Ectodermal cell (in vitro differentiated cells): ENCODE measurements at regions not wholly inside any gene's neighbourhood (a gene's known extent, or its start where the extent isn't known, plus 50 kb on each side); places are given as distances from the start of the nearest gene placed in this dataset.

Experiments used
- H3K27ac ChIP-seq: 2 replicates; pipeline ENCODE4 v1.7.0; 2013; ENCODE audit warnings: mild to moderate bottlenecking, low read depth, low read length; ENCODE audit not compliant: insufficient read depth, poor library complexity, severe bottlenecking
- H3K27me3 ChIP-seq: 2 replicates; pipeline ENCODE4 v1.7.0; 2013; ENCODE audit warnings: mild to moderate bottlenecking, low read length; ENCODE audit not compliant: insufficient read depth, control insufficient read depth, poor library complexity, severe bottlenecking
- H3K36me3 ChIP-seq: one replicate; pipeline ENCODE4 v1.7.0; 2013; ENCODE audit warnings: low read length; ENCODE audit not compliant: control insufficient read depth, insufficient read depth
- H3K4me1 ChIP-seq: one replicate; pipeline ENCODE4 v1.7.0; 2013; ENCODE audit warnings: low read length; ENCODE audit not compliant: control insufficient read depth, insufficient read depth
- H3K4me3 ChIP-seq: 2 replicates; pipeline ENCODE4 v1.7.0; 2013; ENCODE audit warnings: low read depth, low read length, control low read depth; ENCODE audit not compliant: insufficient read depth
- H3K9me3 ChIP-seq: 2 replicates; pipeline ENCODE4 v1.7.0; 2013; ENCODE audit warnings: mild to moderate bottlenecking, low read length, moderate library complexity; ENCODE audit not compliant: control insufficient read depth
- WGBS, 2 experiments: methylation state at CpG; one replicate each; pipeline ENCODE4 v1.1.7; 2013; ENCODE audit warnings: missing lambda C conversion rate in 2 of 2; 5-methylcytosine and 5-hydroxymethylcytosine counted together

DNA sequence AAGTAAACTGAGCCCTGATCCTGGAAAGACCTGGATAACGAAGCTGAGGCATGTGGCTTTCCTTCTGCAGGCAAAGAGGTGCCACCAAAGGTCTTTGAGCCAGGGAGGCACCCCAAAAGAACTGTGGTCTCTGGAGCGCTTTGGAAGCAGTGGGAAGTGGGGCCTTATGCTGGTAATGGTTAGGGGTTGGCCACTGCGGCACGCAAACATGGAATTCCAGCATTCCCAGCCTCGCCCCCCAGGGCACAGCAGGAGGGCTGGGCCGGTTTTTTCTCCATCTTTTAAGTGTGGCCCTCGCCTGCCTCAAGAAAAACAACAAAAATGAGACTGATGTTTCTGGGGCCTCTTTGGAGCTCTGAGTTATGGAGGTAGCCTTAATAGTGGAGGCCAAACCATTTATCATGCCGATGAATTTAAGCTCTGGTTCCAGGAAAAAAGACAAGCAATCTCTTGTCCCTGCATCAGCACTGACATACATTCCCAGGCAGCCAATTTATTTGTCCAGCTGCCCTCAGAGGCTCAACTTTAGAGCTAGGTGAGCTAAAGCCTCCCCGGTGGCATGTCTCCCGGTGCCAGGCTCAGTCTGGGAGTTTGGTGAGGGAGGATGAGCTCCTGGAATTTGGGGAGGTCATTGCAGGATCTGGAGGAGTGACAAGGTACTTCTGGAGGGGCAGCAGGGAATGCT is 109.0 kb downstream of the TLE3 start:
- Histone ChIP-seq H3K4me3 (no peak overlapping the region), H3K27me3 (no peaks in the 10 kb centered on the region), H3K9me3 (no peaks in the 10 kb centered on the region), H3K36me3 (no peaks in the 10 kb centered on the region), H3K4me1 (peaks cover 25% of the 10 kb centered on the region), H3K27ac (no peak overlapping the region)
- WGBS, 2 experiments, result 73 to 79% methylated on average over 10 of the region's 10 CpGs

DNA sequence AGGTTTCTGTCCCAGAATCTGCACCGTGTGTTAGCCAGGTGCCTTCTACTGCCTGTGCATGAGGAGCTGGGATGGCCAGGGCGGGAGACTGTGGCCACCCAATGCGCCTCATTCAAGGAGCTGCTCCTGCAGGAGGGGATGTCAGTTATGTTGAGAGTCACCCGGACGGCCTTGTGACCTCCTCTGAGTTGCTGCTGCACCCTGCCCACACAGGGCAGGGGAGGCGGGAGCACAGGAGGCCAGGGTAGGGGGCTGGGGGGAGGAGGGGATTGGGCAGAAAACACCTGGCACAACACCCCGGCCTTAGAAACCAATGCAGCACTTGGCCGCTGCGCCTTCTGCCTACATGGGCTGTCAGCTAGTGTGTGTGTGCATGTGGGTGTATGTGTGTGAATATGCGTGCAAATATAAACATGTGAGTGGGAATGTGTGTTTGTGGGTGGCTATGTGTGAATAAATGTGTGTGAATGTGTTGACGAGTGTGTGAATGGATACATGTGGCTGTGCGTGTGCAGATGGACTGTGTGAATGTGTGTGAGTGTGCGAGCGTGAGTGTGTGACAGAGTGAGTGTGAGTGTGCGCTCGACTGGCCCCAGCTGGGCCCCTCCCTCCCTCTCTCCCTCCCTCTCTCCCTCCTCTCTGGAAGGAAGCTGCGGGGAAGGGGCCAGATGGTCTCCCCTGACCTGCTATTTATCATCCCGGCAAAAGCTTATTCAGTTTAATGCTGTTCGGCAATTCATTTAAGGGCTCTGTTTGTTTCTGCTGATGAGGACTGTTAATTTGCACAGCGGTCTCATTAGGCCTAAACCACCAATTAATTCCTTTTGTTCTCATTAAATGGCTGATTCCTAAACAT is 106.9 kb downstream of the TLE3 start:
- Histone ChIP-seq H3K27ac (no peak overlapping the region), H3K9me3 (no peaks in the 10 kb centered on the region), H3K27me3 (no peaks in the 10 kb centered on the region), H3K4me3 (no peak overlapping the region), H3K36me3 (no peaks in the 10 kb centered on the region), H3K4me1 (peaks cover 25% of the 10 kb centered on the region)
- 69 to 72% methylated on average over 17 to 19 of the region's 20 CpGs for WGBS, 2 experiments

GRCh38 chr15:69991551-69991980 is 106.2 kb downstream of the TLE3 start:
- H3K27ac ChIP-seq, result no peak overlapping the region
- 50 to 54% methylated on average over 10 of the region's 10 CpGs for WGBS, 2 experiments
- H3K27me3 ChIP-seq, result no peaks in the 10 kb centered on the region
- no peaks in the 10 kb centered on the region for H3K9me3 ChIP-seq
- no peaks in the 10 kb centered on the region for H3K36me3 ChIP-seq
- no peak overlapping the region for H3K4me3 ChIP-seq
- peaks cover 29% of the 10 kb centered on the region for H3K4me1 ChIP-seq

DNA sequence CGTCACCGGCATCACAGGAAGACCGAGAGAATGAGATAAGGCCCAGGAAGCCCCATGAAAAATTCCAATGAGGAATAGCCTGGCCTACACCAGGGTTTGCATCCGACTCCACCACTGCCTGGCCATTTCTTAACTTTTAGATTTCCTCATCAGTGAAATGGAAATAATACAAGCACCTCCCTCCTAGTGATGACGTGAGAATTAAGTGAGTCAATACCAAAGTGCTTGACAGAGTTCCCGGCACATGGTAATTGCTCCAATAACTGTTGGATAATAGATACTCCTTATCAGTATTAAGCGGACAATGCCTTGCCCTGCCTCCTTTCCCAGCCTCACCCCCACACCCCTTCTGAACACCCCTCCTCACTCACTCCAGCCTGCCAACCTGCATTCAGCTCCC is 105.4 kb downstream of the TLE3 start:
- H3K9me3 ChIP-seq, result no peaks in the 10 kb centered on the region
- 91% methylated on average over 7 of the region's 7 CpGs for WGBS, 2 experiments
- no peak overlapping the region for H3K27ac ChIP-seq
- no peak overlapping the region for H3K4me3 ChIP-seq
- no peaks in the 10 kb centered on the region for H3K36me3 ChIP-seq
- H3K27me3 ChIP-seq, result no peaks in the 10 kb centered on the region
- H3K4me1 ChIP-seq, result peaks cover 30% of the 10 kb centered on the region

GRCh38 chr15:69994429-69995205 is 103.1 kb downstream of the TLE3 start:
- Histone ChIP-seq H3K27me3 (no peaks in the 10 kb centered on the region), H3K4me3 (no peak overlapping the region), H3K4me1 (peaks cover 24% of the 10 kb centered on the region), H3K27ac (no peak overlapping the region), H3K9me3 (no peaks in the 10 kb centered on the region), H3K36me3 (no peaks in the 10 kb centered on the region)
- WGBS, 2 experiments, result 96 to 100% methylated on average over 1 of the region's 1 CpG

DNA sequence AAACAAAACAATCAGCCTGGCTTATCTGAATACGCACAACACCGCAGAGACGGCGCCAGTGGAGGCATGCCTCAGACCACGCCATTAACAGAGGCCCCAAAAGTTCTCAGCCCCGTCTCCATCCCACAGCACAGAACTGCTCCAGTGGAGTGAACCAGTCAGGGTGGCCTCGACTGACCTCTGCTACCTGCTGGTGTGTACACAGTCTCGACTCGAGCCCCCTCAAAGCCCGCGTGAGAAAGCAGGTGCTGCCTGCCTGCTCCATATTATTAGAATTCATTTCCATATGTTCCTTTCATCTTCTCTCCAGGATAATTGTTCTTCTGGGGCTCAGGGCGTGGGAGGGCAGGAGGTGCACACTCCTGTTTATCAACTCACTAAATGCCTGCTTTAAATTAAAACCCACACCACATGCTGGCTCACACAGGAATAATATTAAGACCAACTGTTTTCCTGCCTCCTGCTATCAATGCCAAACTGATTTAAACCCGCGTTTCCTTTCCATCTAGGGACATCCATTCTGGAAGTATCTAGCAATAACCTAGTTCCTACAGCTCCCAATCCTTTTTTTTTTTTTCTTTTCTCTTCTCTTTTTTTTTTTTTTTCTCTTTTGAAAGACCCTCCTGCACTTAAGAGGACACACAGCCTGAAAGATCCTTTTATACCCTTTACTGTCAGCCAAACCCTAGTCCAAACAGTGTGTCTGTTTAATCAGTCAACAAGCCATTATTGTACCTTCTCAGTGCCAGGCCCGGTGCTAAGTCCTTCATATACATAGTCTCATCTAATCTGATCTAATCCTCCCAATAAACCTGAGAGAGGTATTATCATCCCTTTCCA is 101.2 kb downstream of the TLE3 start:
- Histone ChIP-seq H3K27ac (no peak overlapping the region), H3K9me3 (no peaks in the 10 kb centered on the region), H3K4me1 (peaks cover 13% of the 10 kb centered on the region), H3K27me3 (no peaks in the 10 kb centered on the region), H3K4me3 (no peak overlapping the region), H3K36me3 (no peaks in the 10 kb centered on the region)
- 81% methylated on average over 15 of the region's 15 CpGs for WGBS, 2 experiments

- Histone ChIP-seq H3K27ac (no peak overlapping the region), H3K4me1 (peaks cover 8% of the 10 kb centered on the region), H3K4me3 (no peak overlapping the region), H3K36me3 (no peaks in the 10 kb centered on the region), H3K9me3 (no peaks in the 10 kb centered on the region), H3K27me3 (no peaks in the 10 kb centered on the region)
- 92 to 93% methylated on average over 10 of the region's 10 CpGs for WGBS, 2 experiments
These were observed 100.6 kb downstream of the TLE3 start for GRCh38 chr15:69997161-69997485.
